HepG2 (cell line): ENCODE measurements at regions not wholly inside any gene's neighbourhood (a gene's known extent, or its start where the extent isn't known, plus 50 kb on each side); places are given as distances from the start of the nearest gene placed in this dataset.

Experiments
- ATAC-seq: fragments of 200-7000 bp; cut with Tn5 transposase; 3 replicates; pipeline ENCODE4 v1.9.1; 2020; ENCODE audit warnings: mild to moderate bottlenecking, moderate library complexity
- BruUV-seq: library from RNA; stranded (reverse); fragments of 400-500 nt; replicated peaks from 2 replicates; lab custom pipeline; 2021; lab: Mats Ljungman, UMichigan
- CTCF ChIA-PET: fragments of 300-600 bp; formaldehyde crosslinking; extraction: SDS; loops from one replicate; lab custom pipeline; 2021; ENCODE audit warnings: low total read pairs, inconsistent platforms, low intra/inter-chr PET ratio; lab: Yijun Ruan, JAX
- POLR2A ChIA-PET: fragments of 350-600 bp; sonication (Branson Sonifier 250); formaldehyde crosslinking; loops from one replicate; lab custom pipeline; 2020; ENCODE audit warnings: antibody characterized with exemption, inconsistent platforms; lab: Yijun Ruan, JAX
- DNase-seq: peaks from one replicate; pipeline ENCODE4 v3.0.0-alpha.2; 2015; ENCODE audit warnings: low spot score
- FAIRE-seq: peaks from 3 replicates; lab custom pipeline; 2011; peaks lifted over from hg19 to GRCh38; lab: Jason Lieb, UNC
- H2AFZ ChIP-seq: one replicate; pipeline ENCODE4 v1.6.1; 2011; ENCODE audit warnings: low read length, inconsistent platforms
- H3K27ac ChIP-seq: fragments of 300-600 bp; 3 replicates; pipeline ENCODE4 v1.8.0; 2011; ENCODE audit warnings: mixed run types, mild to moderate bottlenecking, mixed read lengths, low read length, inconsistent platforms; ENCODE audit not compliant: insufficient read depth; ENCODE audit errors: extremely low read length
- H3K27me3 ChIP-seq, 2 experiments: fragments of 200-600 bp in 1 of 2; 2 replicates in 1 of 2; 3 replicates in 1 of 2; pipeline versions ENCODE4 v1.6.0 to v1.8.0; 2011; ENCODE audit warnings: low read length in 2 of 2, mild to moderate bottlenecking in 2 of 2, moderate library complexity in 2 of 2, inconsistent platforms in 1 of 2; ENCODE audit not compliant: insufficient read depth in 2 of 2, control insufficient read depth in 1 of 2
- H3K36me3 ChIP-seq, 2 experiments: fragments of 200-600 bp in 1 of 2; replicated peaks in 1 of 2; 2 replicates in 1 of 2; 3 replicates in 1 of 2; pipeline versions ENCODE4 v1.5.1 to v1.8.0; 2011; ENCODE audit warnings: low read length in 2 of 2, inconsistent platforms in 1 of 2; ENCODE audit not compliant: insufficient read depth in 2 of 2, control insufficient read depth in 1 of 2
- H3K4me1 ChIP-seq: 2 replicates; pipeline ENCODE4 v1.5.1; 2012; ENCODE audit warnings: low read length, inconsistent platforms; ENCODE audit not compliant: insufficient read depth
- H3K4me2 ChIP-seq: 2 replicates; pipeline ENCODE4 v1.6.0; 2011; ENCODE audit warnings: low read depth, low read length, inconsistent platforms
- H3K4me3 ChIP-seq, 3 experiments: fragments of 200-600 bp in 1 of 3; sonication (generic), shearing (Covaris generic) in 1 of 3; replicated peaks in 1 of 3; 2 replicates each; pipeline ENCODE4 v1.5.1; 2011 to 2016; ENCODE audit warnings: low read length in 3 of 3, inconsistent platforms in 2 of 3, low read depth in 2 of 3, mild to moderate bottlenecking in 2 of 3, control low read depth in 1 of 3, mixed read lengths in 1 of 3; ENCODE audit not compliant: insufficient read depth in 1 of 3
- H3K79me2 ChIP-seq: one replicate; pipeline ENCODE4 v1.6.1; 2011; ENCODE audit warnings: low read length, inconsistent platforms; ENCODE audit not compliant: insufficient read depth
- H3K9ac ChIP-seq: 2 replicates; pipeline ENCODE4 v1.6.0; 2011; ENCODE audit warnings: mild to moderate bottlenecking, low read depth, low read length, inconsistent platforms; ENCODE audit not compliant: insufficient read depth
- H3K9me3 ChIP-seq: 2 replicates; pipeline ENCODE4 v1.5.1; 2012; ENCODE audit warnings: mild to moderate bottlenecking, low read length
- H4K20me1 ChIP-seq: 2 replicates; pipeline ENCODE4 v1.6.0; 2011; ENCODE audit warnings: inconsistent platforms, mild to moderate bottlenecking, low read length, moderate library complexity; ENCODE audit not compliant: insufficient read depth
- E2F5 ChIP-seq: sonication (generic); formaldehyde crosslinking; conservative IDR thresholded peaks from 2 replicates; pipeline ENCODE4 v1.4.0; 2020; ENCODE audit warnings: missing genetic modification reagents
- FOXA3 ChIP-seq: IDR thresholded peaks from 2 replicates; pipeline ENCODE4 v1.6.1; 2016; ENCODE audit warnings: missing genetic modification reagents, missing compliant biosample characterization
- GLMP ChIP-seq: sonication (generic); formaldehyde crosslinking; IDR thresholded peaks from 2 replicates; pipeline ENCODE4 v1.9.0; 2021; ENCODE audit warnings: missing genetic modification reagents, mild to moderate bottlenecking, borderline replicate concordance
- MED13 ChIP-seq: sonication (generic); formaldehyde crosslinking; IDR thresholded peaks from 2 replicates; pipeline ENCODE4 v1.5.0; 2020; ENCODE audit warnings: missing genetic modification reagents
- SOX13 ChIP-seq, 3 experiments: fragments of 450-650 bp in 1 of 3; sonication (generic) in 1 of 3; formaldehyde crosslinking in 1 of 3; IDR thresholded peaks in 2 of 3; conservative IDR thresholded peaks in 1 of 3; 2 replicates each; pipeline versions ENCODE4 v1.5.0 to v1.6.1; 2016 to 2020; ENCODE audit warnings: antibody characterized with exemption in 1 of 3, mild to moderate bottlenecking in 1 of 3, missing compliant biosample characterization in 1 of 3, missing genetic modification reagents in 1 of 3, moderate library complexity in 1 of 3
- TRAFD1 ChIP-seq: sonication (generic); formaldehyde crosslinking; IDR thresholded peaks from 2 replicates; pipeline ENCODE4 v1.5.1; 2020; ENCODE audit warnings: missing genetic modification reagents, mild to moderate bottlenecking, borderline replicate concordance
- ZNF121 ChIP-seq: sonication (generic); formaldehyde crosslinking; IDR thresholded peaks from 2 replicates; pipeline ENCODE4 v1.5.0; 2020; ENCODE audit warnings: mild to moderate bottlenecking, missing genetic modification reagents
- ZNF18 ChIP-seq: sonication (generic); formaldehyde crosslinking; IDR thresholded peaks from 2 replicates; pipeline ENCODE4 v1.8.0; 2022; ENCODE audit warnings: mild to moderate bottlenecking, missing genetic modification reagents; ENCODE audit not compliant: insufficient replicate concordance
- ZNF335 ChIP-seq: sonication (generic); formaldehyde crosslinking; IDR thresholded peaks from 2 replicates; pipeline ENCODE4 v1.4.0; 2020; ENCODE audit warnings: missing genetic modification reagents
- WGBS: methylation state at CpG from one replicate; pipeline ENCODE4 v1.1.6; 2017; ENCODE audit warnings: low lambda C conversion rate; 5-methylcytosine and 5-hydroxymethylcytosine counted together
- in situ Hi-C: cut with HindIII; loops from 2 replicates; pipeline ENCODE4 v1.10.0; 2017; ENCODE audit warnings: low pct_unique_long_range_greater_than_20kb; ENCODE audit not compliant: extremely low pct_ligation_motif_present
- intact Hi-C: fragments of 100-400 bp; cut with micrococcal nuclease; formaldehyde crosslinking; loops from one replicate; pipeline ENCODE4 v1.10.0; 2022; ENCODE audit not compliant: unreplicated experiment

- no peak for TF ChIP-seq E2F5 (CRISPR knock-in tag)
These were observed 69.3 kb upstream of the FAM241A start (continued) for GRCh38 chr4:112075906-112076305.

GRCh38 chr4:112076919-112077608, 68.2 kb upstream of the FAM241A start:
- Histone ChIP-seq H3K9ac (no peak overlapping the region), H4K20me1 (no peaks in the 10 kb centered on the region), H3K4me1 (peaks cover 2% of the 10 kb centered on the region), H3K9me3 (no peaks in the 10 kb centered on the region), H3K4me3 (no peak overlapping the region), H3K4me2 (no peak overlapping the region), H3K27me3 (no peaks in the 10 kb centered on the region), H3K36me3 (no peaks in the 10 kb centered on the region), H2AFZ (no peak overlapping the region), H3K79me2 (no peaks in the 10 kb centered on the region), H3K27ac (no peak overlapping the region)
- no peak for ATAC-seq
- no TSS peak for BruUV-seq
- ChIA-PET CTCF (no interaction called here), POLR2A (no interaction called here)
- no peak for FAIRE-seq
- DNase-seq: no peak
- intact Hi-C loops: no loop called here
- in situ Hi-C loops: loop anchor here (10.0 kb wide), 1 partner anchor 448 kb away; no protein-coding TSS in a partner anchor
- TF ChIP-seq GLMP (CRISPR knock-in tag): no peak
- TF ChIP-seq ZNF121: no peak
- no peak for TF ChIP-seq SOX13 (IDR thresholded peaks at IDR 0.05)
- no peak for TF ChIP-seq SOX13 (CRISPR knock-in tag; conservative IDR thresholded peaks at IDR 0.05 in 1 of 2, IDR thresholded peaks at IDR 0.05 in 1 of 2)
- TF ChIP-seq FOXA3 (CRISPR knock-in tag): no peak
- no peak for TF ChIP-seq MED13 (CRISPR knock-in tag)
- TF ChIP-seq TRAFD1 (CRISPR knock-in tag): no peak
- no peak for TF ChIP-seq ZNF335 (CRISPR knock-in tag)
- TF ChIP-seq ZNF18: no peak
- 30% methylated on average over 6 of the region's 6 CpGs for WGBS
